ENCODE measurements at regions not wholly inside any gene's neighbourhood (a gene's known extent, or its start where the extent isn't known, plus 50 kb on each side); places are given as distances from the start of the nearest gene placed in this dataset.

- no peak for DNase-seq
Observed at GRCh38 chr18:69349912-69350597, 50.6 kb upstream of the DOK6 start.
